ENCODE measurements at regions not wholly inside any gene's neighbourhood (a gene's known extent, or its start where the extent isn't known, plus 50 kb on each side); places are given as distances from the start of the nearest gene placed in this dataset.
A peak's percentile ranks its signal among the peaks of the same experiment; 100 is the strongest.

GRCh38 chr7:97377713-97378112, 260.2 kb downstream of the SDHAF3 start:
- H3K4me1 ChIP-seq (ENCODE audit: control insufficient read depth in 4 of 4, insufficient read depth in 4 of 4, low read length in 3 of 4), result no peaks in the 10 kb centered on the region
- H3K9me3 ChIP-seq (ENCODE audit: control insufficient read depth in 4 of 4, low read length in 3 of 4), result no peaks in the 10 kb centered on the region
- H3K27ac ChIP-seq (ENCODE audit: low read depth in 1 of 2, low read length in 2 of 2), result no peak overlapping the region
- TF ChIP-seq GABPA (IDR thresholded peaks at IDR 0.05 in 1 of 2, conservative IDR thresholded peaks at IDR 0.05 in 1 of 2) (no peak), HNF4G (IDR thresholded peaks at IDR 0.05) (no peak), REST (IDR thresholded peaks at IDR 0.05) (no peak), CTCF (IDR thresholded peaks at IDR 0.05; ENCODE audit: low read depth, low read length, missing input control) (no peak), HNF4A (conservative IDR thresholded peaks at IDR 0.05) (no peak), FOXA1 (IDR thresholded peaks at IDR 0.05) (no peak), EGR1 (IDR thresholded peaks at IDR 0.05; ENCODE audit: low read depth in 2 of 2) (no peak), YY1 (IDR thresholded peaks at IDR 0.05) (no peak), MAX (IDR thresholded peaks at IDR 0.05) (no peak), FOXA2 (IDR thresholded peaks at IDR 0.05) (no peak), ATF3 (IDR thresholded peaks at IDR 0.05) (no peak), JUND (IDR thresholded peaks at IDR 0.05) (no peak)
- 95% methylated on average over 3 of the region's 3 CpGs for WGBS
- H3K9ac ChIP-seq (ENCODE audit: low read depth in 1 of 2, low read length in 2 of 2), result no peak overlapping the region
- H3K27me3 ChIP-seq (ENCODE audit: control insufficient read depth in 4 of 4, insufficient read depth in 4 of 4, low read length in 3 of 4), result no peaks in the 10 kb centered on the region
- H3K4me3 ChIP-seq (ENCODE audit: low read depth in 1 of 3, low read length in 3 of 3), result no peak overlapping the region
- no peak for DNase-seq (ENCODE audit: low spot score)
- no peaks in the 10 kb centered on the region for H3K36me3 ChIP-seq (ENCODE audit: control insufficient read depth in 4 of 4, insufficient read depth in 3 of 4, low read depth in 1 of 4, low read length in 3 of 4)

- Histone ChIP-seq H3K4me3 (ENCODE audit: low read depth in 1 of 3, low read length in 3 of 3) (no peak overlapping the region), H3K9ac (ENCODE audit: low read depth in 1 of 2, low read length in 2 of 2) (no peak overlapping the region), H3K27ac (ENCODE audit: low read depth in 1 of 2, low read length in 2 of 2) (no peak overlapping the region), H3K4me1 (ENCODE audit: control insufficient read depth in 4 of 4, insufficient read depth in 4 of 4, low read length in 3 of 4) (no peaks in the 10 kb centered on the region), H3K36me3 (ENCODE audit: control insufficient read depth in 4 of 4, insufficient read depth in 3 of 4, low read depth in 1 of 4, low read length in 3 of 4) (no peaks in the 10 kb centered on the region), H3K27me3 (ENCODE audit: control insufficient read depth in 4 of 4, insufficient read depth in 4 of 4, low read length in 3 of 4) (peaks cover 0 to 5% (median 0%) of the 10 kb centered on the region in 4 donors), H3K9me3 (ENCODE audit: control insufficient read depth in 4 of 4, low read length in 3 of 4) (no peaks in the 10 kb centered on the region)
- no peak for DNase-seq (ENCODE audit: low spot score)
- no peak for TF ChIP-seq GABPA (IDR thresholded peaks at IDR 0.05 in 1 of 2, conservative IDR thresholded peaks at IDR 0.05 in 1 of 2)
- TF ChIP-seq RAD21 (IDR thresholded peaks at IDR 0.05), result peak in 1 of 2 donors; percentile 4
- WGBS, result 62% methylated on average over 4 of the region's 4 CpGs
Observed at GRCh38 chr7:97381815-97382554, 264.5 kb downstream of the SDHAF3 start.

Data from liver (tissue), 8 donors.